CD14-positive monocyte (primary cell): ENCODE measurements at regions not wholly inside any gene's neighbourhood (a gene's known extent, or its start where the extent isn't known, plus 50 kb on each side); places are given as distances from the start of the nearest gene placed in this dataset.

ENCODE experiments used
- DNase-seq, 3 donors: peaks; one replicate each; pipeline ENCODE4 v3.0.0-alpha.2; 2011 to 2022
- H2AFZ ChIP-seq: 2 replicates; pipeline ENCODE4 v1.6.0; 2012; ENCODE audit warnings: mild to moderate bottlenecking, low read depth, low read length, inconsistent platforms; ENCODE audit not compliant: insufficient read depth, poor library complexity, severe bottlenecking
- H3K27ac ChIP-seq, 2 donors: 1 replicate in 1 of 2; 2 replicates in 1 of 2; pipeline ENCODE4 v1.5.1; 2012 to 2013; ENCODE audit warnings: low read length in 2 of 2, control low read depth in 1 of 2, inconsistent platforms in 1 of 2, low read depth in 1 of 2, mild to moderate bottlenecking in 1 of 2
- H3K27me3 ChIP-seq, 2 donors: one replicate each; pipeline versions ENCODE4 v1.6.0 to v1.6.1; 2011 to 2013; ENCODE audit warnings: low read length in 2 of 2; ENCODE audit not compliant: control insufficient read depth in 2 of 2, insufficient read depth in 2 of 2
- H3K36me3 ChIP-seq, 2 donors: replicated peaks in 1 of 2; 1 replicate in 1 of 2; 2 replicates in 1 of 2; pipeline versions ENCODE4 v1.5.1 to v1.6.1; 2012 to 2013; ENCODE audit warnings: low read length in 2 of 2, control low read depth in 1 of 2, inconsistent platforms in 1 of 2, mild to moderate bottlenecking in 1 of 2; ENCODE audit not compliant: insufficient read depth in 2 of 2, control insufficient read depth in 1 of 2
- H3K4me1 ChIP-seq, 2 donors: 1 replicate in 1 of 2; 2 replicates in 1 of 2; pipeline versions ENCODE4 v1.5.1 to v1.6.1; 2012 to 2013; ENCODE audit warnings: low read length in 2 of 2, control low read depth in 1 of 2, inconsistent platforms in 1 of 2, mild to moderate bottlenecking in 1 of 2, moderate library complexity in 1 of 2; ENCODE audit not compliant: insufficient read depth in 2 of 2, control insufficient read depth in 1 of 2
- H3K4me2 ChIP-seq: replicated peaks from 2 replicates; pipeline ENCODE3; 2012; ENCODE audit warnings: low read length, moderate library complexity, mild to moderate bottlenecking; ENCODE audit not compliant: poor library complexity, severe bottlenecking; ENCODE audit errors: extremely low read depth
- H3K4me3 ChIP-seq, 3 experiments: fragments of 200-600 bp in 1 of 3; sonication (generic) in 1 of 3; replicated peaks in 1 of 3; 1 replicate in 2 of 3; 2 replicates in 1 of 3; pipeline ENCODE4 v1.5.1; 2011 to 2013; ENCODE audit warnings: low read length in 3 of 3, mild to moderate bottlenecking in 3 of 3, control low read depth in 2 of 3, low read depth in 2 of 3, inconsistent platforms in 1 of 3, moderate library complexity in 1 of 3
- H3K79me2 ChIP-seq: 2 replicates; pipeline ENCODE4 v1.6.0; 2012; ENCODE audit warnings: mild to moderate bottlenecking, control low read depth, inconsistent platforms, low read length, moderate library complexity; ENCODE audit not compliant: insufficient read depth
- H3K9ac ChIP-seq: 2 replicates; pipeline ENCODE4 v1.6.0; 2017; ENCODE audit warnings: low read length, mild to moderate bottlenecking; ENCODE audit not compliant: insufficient read depth, poor library complexity, severe bottlenecking
- H3K9me3 ChIP-seq, 2 donors: replicated peaks in 1 of 2; 1 replicate in 1 of 2; 2 replicates in 1 of 2; pipeline versions ENCODE4 v1.5.1 to v1.6.1; 2012 to 2013; ENCODE audit warnings: low read length in 2 of 2, control low read depth in 1 of 2; ENCODE audit not compliant: control insufficient read depth in 1 of 2, insufficient read depth in 1 of 2
- H4K20me1 ChIP-seq: 2 replicates; pipeline ENCODE4 v1.6.0; 2012; ENCODE audit warnings: mild to moderate bottlenecking, low read length, control low read depth, moderate library complexity; ENCODE audit not compliant: insufficient read depth
- H3K27ac Mint-ChIP-seq, 7 donors: one replicate each; pipeline ENCODE4 v1.8.0; 2020; ENCODE audit warnings: mild to moderate bottlenecking in 7 of 7, mixed read lengths in 7 of 7, moderate library complexity in 6 of 7, inconsistent platforms in 2 of 7
- H3K27me3 Mint-ChIP-seq, 3 donors: one replicate each; pipeline ENCODE4 v1.8.0; 2021 to 2022; ENCODE audit warnings: low read depth in 3 of 3, mild to moderate bottlenecking in 3 of 3, mixed read lengths in 3 of 3, moderate library complexity in 3 of 3, inconsistent platforms in 1 of 3
- H3K36me3 Mint-ChIP-seq, 2 donors: one replicate each; pipeline ENCODE4 v1.8.0; 2020; ENCODE audit warnings: mixed read lengths in 2 of 2, inconsistent platforms in 1 of 2, mild to moderate bottlenecking in 1 of 2
- H3K4me1 Mint-ChIP-seq: one replicate; pipeline ENCODE4 v1.8.0; 2020; ENCODE audit warnings: mild to moderate bottlenecking, mixed read lengths
- H3K4me3 Mint-ChIP-seq, 2 donors: one replicate each; pipeline ENCODE4 v1.8.0; 2020; ENCODE audit warnings: mild to moderate bottlenecking in 2 of 2, mixed read lengths in 2 of 2, moderate library complexity in 1 of 2
- H3K9me3 Mint-ChIP-seq, 7 donors: one replicate each; pipeline ENCODE4 v1.8.0; 2020 to 2022; ENCODE audit warnings: mixed read lengths in 7 of 7, mild to moderate bottlenecking in 6 of 7, moderate library complexity in 6 of 7, inconsistent platforms in 2 of 7
- CTCF ChIP-seq: fragments of 200-600 bp; IDR thresholded peaks from one replicate; pipeline ENCODE4 v1.8.0; 2022; ENCODE audit warnings: antibody characterized with exemption, mild to moderate bottlenecking
- WGBS: methylation state at CpG from one replicate; pipeline ENCODE4 v1.1.5; 2013; ENCODE audit warnings: missing lambda C conversion rate; ENCODE audit not compliant: insufficient coverage; 5-methylcytosine and 5-hydroxymethylcytosine counted together
- intact Hi-C, 2 donors: fragments of 100-400 bp; cut with micrococcal nuclease; formaldehyde crosslinking; loops; one replicate each; pipeline versions ENCODE4 v1.15.0 to v1.15.1; 2023

- Histone ChIP-seq H3K36me3 (no peaks in the 10 kb centered on the region), H3K9me3 (no peaks in the 10 kb centered on the region), H3K27ac (no peak overlapping the region), H3K27me3 (no peaks in the 10 kb centered on the region), H3K4me3 (no peak overlapping the region), H3K4me1 (no peaks in the 10 kb centered on the region), H2AFZ (no peak overlapping the region), H4K20me1 (no peaks in the 10 kb centered on the region), H3K9ac (no peak overlapping the region), H3K4me2 (no peak overlapping the region), H3K79me2 (no peaks in the 10 kb centered on the region)
- Mint-ChIP-seq H3K27me3 (peaks cover 0 to 4% (median 0%) of the 10 kb centered on the region in 3 donors), H3K27ac (no peak overlapping the region), H3K4me1 (no peaks in the 10 kb centered on the region), H3K4me3 (no peak overlapping the region), H3K9me3 (peaks cover 0 to 3% (median 0%) of the 10 kb centered on the region in 7 donors), H3K36me3 (no peaks in the 10 kb centered on the region)
- no peak for TF ChIP-seq CTCF
- WGBS = 71% methylated on average over 2 of the region's 2 CpGs
- no peak for DNase-seq
- intact Hi-C loops = no loop called here
These were observed 138.7 kb upstream of the PLEKHA5 start for GRCh38 chr12:18990856-18991255.

- no peaks in the 10 kb centered on the region for H3K36me3 ChIP-seq
- no peak overlapping the region for H3K4me3 ChIP-seq
- no peak overlapping the region for H3K4me3 Mint-ChIP-seq
- no peaks in the 10 kb centered on the region for H3K9me3 ChIP-seq
- no peak overlapping the region for H3K27ac Mint-ChIP-seq
- peaks cover 0 to 4% (median 0%) of the 10 kb centered on the region in 3 donors for H3K27me3 Mint-ChIP-seq
- no peaks in the 10 kb centered on the region for H3K36me3 Mint-ChIP-seq
- DNase-seq = no peak
- WGBS = 86% methylated on average over 1 of the region's 2 CpGs
- no peak overlapping the region for H2AFZ ChIP-seq
- no peaks in the 10 kb centered on the region for H3K79me2 ChIP-seq
- H3K4me1 Mint-ChIP-seq = no peaks in the 10 kb centered on the region
- intact Hi-C loops = no loop called here
- H4K20me1 ChIP-seq = no peaks in the 10 kb centered on the region
- no peaks in the 10 kb centered on the region for H3K4me1 ChIP-seq
- H3K9ac ChIP-seq = no peak overlapping the region
- H3K27me3 ChIP-seq = no peaks in the 10 kb centered on the region
- peaks cover 0 to 3% (median 0%) of the 10 kb centered on the region in 7 donors for H3K9me3 Mint-ChIP-seq
- no peak overlapping the region for H3K4me2 ChIP-seq
- no peak for TF ChIP-seq CTCF
- no peak overlapping the region for H3K27ac ChIP-seq
These were observed 137.2 kb upstream of the PLEKHA5 start for GRCh38 chr12:18992336-18992735.
